ENCODE measurements at regions not wholly inside any gene's neighbourhood (a gene's known extent, or its start where the extent isn't known, plus 50 kb on each side); places are given as distances from the start of the nearest gene placed in this dataset.

GRCh38 chr6:164898412-164898811 is 411.0 kb downstream of the C6orf118 start:
- TF ChIP-seq TCF7L2 (IDR thresholded peaks at IDR 0.05; ENCODE audit: borderline replicate concordance, extremely low read depth, insufficient read depth, insufficient read length) (no peak), ZFX (IDR thresholded peaks at IDR 0.05) (no peak), CEBPB (IDR thresholded peaks at IDR 0.05; ENCODE audit: low read depth) (no peak), FOSL1 (IDR thresholded peaks at IDR 0.05; ENCODE audit: low read depth) (no peak), CTCF (IDR thresholded peaks at IDR 0.05 in 2 of 3, conservative IDR thresholded peaks at IDR 0.05 in 1 of 3; ENCODE audit: borderline replicate concordance in 1 of 3, insufficient read depth in 1 of 3, low read depth in 2 of 3, low read length in 2 of 3) (no peak), YY1 (IDR thresholded peaks at IDR 0.05; ENCODE audit: extremely low read depth, insufficient replicate concordance, low read depth, low read length) (no peak), ZNF274 (IDR thresholded peaks at IDR 0.05; ENCODE audit: low read depth, low read length) (no peak), EGR1 (IDR thresholded peaks at IDR 0.05; ENCODE audit: low read depth) (no peak), JUND (IDR thresholded peaks at IDR 0.05) (no peak), ZBTB33 (IDR thresholded peaks at IDR 0.05; ENCODE audit: extremely low read depth, insufficient replicate concordance, low read length) (no peak), MAX (IDR thresholded peaks at IDR 0.05) (no peak), CBX3 (IDR thresholded peaks at IDR 0.05; ENCODE audit: low read depth) (no peak), RAD21 (IDR thresholded peaks at IDR 0.05; ENCODE audit: low read depth) (no peak), POLR2AphosphoS5 (IDR thresholded peaks at IDR 0.05; ENCODE audit: low read depth, low read length) (no peak), REST (IDR thresholded peaks at IDR 0.05; ENCODE audit: low read depth) (no peak), ELF1 (IDR thresholded peaks at IDR 0.05; ENCODE audit: borderline replicate concordance, low read depth) (no peak), EZH2phosphoT487 (IDR thresholded peaks at IDR 0.05; ENCODE audit: borderline replicate concordance) (no peak), SP1 (IDR thresholded peaks at IDR 0.05; ENCODE audit: low read depth) (no peak), ATF3 (IDR thresholded peaks at IDR 0.05) (no peak), EZH2 (IDR thresholded peaks at IDR 0.05) (no peak)
- Histone ChIP-seq H3K9me3 (ENCODE audit: control insufficient read depth in 1 of 2, insufficient read depth in 1 of 2, low read depth in 1 of 2, low read length in 2 of 2) (peaks cover 0 to 13% of the 10 kb centered on the region in 2 experiments; a peak in 2 of 4 replicates), H3K4me3 (replicated peaks in 1 of 2; ENCODE audit: low read depth in 1 of 2, low read length in 2 of 2) (no peak overlapping the region), H3K36me3 (ENCODE audit: control insufficient read depth in 1 of 2, insufficient read depth in 2 of 2, low read length in 2 of 2) (no peaks in the 10 kb centered on the region), H3K9me2 (ENCODE audit: insufficient read depth) (no peaks in the 10 kb centered on the region), H2AFZ (ENCODE audit: low read depth, low read length, poor library complexity, severe bottlenecking) (no peak overlapping the region), H3K27me3 (ENCODE audit: insufficient read depth, low read length) (no peaks in the 10 kb centered on the region), H3K27ac (ENCODE audit: low read depth, low read length) (no peak overlapping the region), H3K9ac (ENCODE audit: low read length) (no peak overlapping the region), H3K4me2 (ENCODE audit: low read length) (no peak overlapping the region), H3K4me1 (ENCODE audit: control insufficient read depth in 1 of 2, insufficient read depth in 2 of 2, low read length in 2 of 2) (no peaks in the 10 kb centered on the region), H4K20me1 (ENCODE audit: insufficient read depth) (no peaks in the 10 kb centered on the region), H3K79me2 (ENCODE audit: insufficient read depth, low read length) (no peaks in the 10 kb centered on the region)
- BruUV-seq (replicated peaks): no TSS peak
- DNase-seq (ENCODE audit: low read depth, low spot score): no peak
- intact Hi-C loops (cut with micrococcal nuclease): no loop called here
- ChIA-PET POLR2A (no interaction called here), RAD21 (ENCODE audit: low non-redundant PET in 1 of 2, low total read pairs in 2 of 2, uncharacterized antibody in 2 of 2, unreplicated experiment in 2 of 2) (no interaction called here), CTCF (no interaction called here)
- ATAC-seq: no peak
